ENCODE measurements at regions not wholly inside any gene's neighbourhood (a gene's known extent, or its start where the extent isn't known, plus 50 kb on each side); places are given as distances from the start of the nearest gene placed in this dataset.

GRCh38 chrX:20529301-20529700, 262.6 kb upstream of the RPS6KA3 start:
- no peak for DNase-seq (ENCODE audit: low spot score)
- in situ Hi-C loops (cut with MboI; ENCODE audit: low pct_unique_long_range_greater_than_20kb, low sequenced_read_pairs, unreplicated experiment), result loop anchor here (25.0 kb wide), 1 partner anchor 1208 kb away; no protein-coding TSS in a partner anchor
- TF ChIP-seq, protein P1, sequence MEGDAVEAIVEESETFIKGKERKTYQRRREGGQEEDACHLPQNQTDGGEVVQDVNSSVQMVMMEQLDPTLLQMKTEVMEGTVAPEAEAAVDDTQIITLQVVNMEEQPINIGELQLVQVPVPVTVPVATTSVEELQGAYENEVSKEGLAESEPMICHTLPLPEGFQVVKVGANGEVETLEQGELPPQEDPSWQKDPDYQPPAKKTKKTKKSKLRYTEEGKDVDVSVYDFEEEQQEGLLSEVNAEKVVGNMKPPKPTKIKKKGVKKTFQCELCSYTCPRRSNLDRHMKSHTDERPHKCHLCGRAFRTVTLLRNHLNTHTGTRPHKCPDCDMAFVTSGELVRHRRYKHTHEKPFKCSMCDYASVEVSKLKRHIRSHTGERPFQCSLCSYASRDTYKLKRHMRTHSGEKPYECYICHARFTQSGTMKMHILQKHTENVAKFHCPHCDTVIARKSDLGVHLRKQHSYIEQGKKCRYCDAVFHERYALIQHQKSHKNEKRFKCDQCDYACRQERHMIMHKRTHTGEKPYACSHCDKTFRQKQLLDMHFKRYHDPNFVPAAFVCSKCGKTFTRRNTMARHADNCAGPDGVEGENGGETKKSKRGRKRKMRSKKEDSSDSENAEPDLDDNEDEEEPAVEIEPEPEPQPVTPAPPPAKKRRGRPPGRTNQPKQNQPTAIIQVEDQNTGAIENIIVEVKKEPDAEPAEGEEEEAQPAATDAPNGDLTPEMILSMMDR (IDR thresholded peaks at IDR 0.05; ENCODE audit: extremely low read depth, insufficient read depth, missing control alignments), result no peak

DNA sequence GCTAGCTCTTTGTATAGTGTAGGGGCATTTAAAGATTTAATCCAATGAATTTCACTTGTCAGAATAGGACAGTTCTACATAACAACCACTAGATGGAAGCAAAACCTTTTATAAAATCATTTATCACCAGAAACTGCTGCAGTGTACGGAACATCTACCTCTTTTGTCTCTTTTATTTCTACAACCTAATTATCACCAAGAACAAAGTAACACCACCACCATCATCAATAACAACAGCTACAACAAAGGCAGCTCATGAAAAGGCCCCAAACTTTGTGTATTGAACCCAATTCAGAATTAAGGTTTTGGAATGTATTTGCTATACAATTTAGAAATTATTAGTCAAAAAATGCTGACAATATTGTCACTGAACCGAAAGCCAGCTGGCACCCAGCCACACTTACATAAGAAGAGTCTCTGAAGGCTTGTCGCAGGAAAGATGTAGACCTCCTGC, 260.9 kb upstream of the RPS6KA3 start:
- TF ChIP-seq, protein P1 (IDR thresholded peaks at IDR 0.05; ENCODE audit: extremely low read depth, insufficient read depth, missing control alignments), result peak; percentile 52
- in situ Hi-C loops (cut with MboI; ENCODE audit: low pct_unique_long_range_greater_than_20kb, low sequenced_read_pairs, unreplicated experiment), result loop anchor here (25.0 kb wide), 1 partner anchor 1210 kb away; no protein-coding TSS in a partner anchor
- peak; percentile 37 for DNase-seq (ENCODE audit: low spot score)

GRCh38 chrX:20527041-20527440, 260.3 kb upstream of the RPS6KA3 start:
- TF ChIP-seq, protein P1 (IDR thresholded peaks at IDR 0.05; ENCODE audit: extremely low read depth, insufficient read depth, missing control alignments), result no peak

GRCh38 chrX:20523626-20524312, 257.1 kb upstream of the RPS6KA3 start:
- TF ChIP-seq, protein P1 (IDR thresholded peaks at IDR 0.05; ENCODE audit: extremely low read depth, insufficient read depth, missing control alignments), result no peak
- DNase-seq (ENCODE audit: low spot score), result no peak
- in situ Hi-C loops (cut with MboI; ENCODE audit: low pct_unique_long_range_greater_than_20kb, low sequenced_read_pairs, unreplicated experiment), result loop anchor here (25.0 kb wide), 1 partner anchor 964 kb away; no protein-coding TSS in a partner anchor

More at GRCh38 chrX:20527041-20527440, 260.3 kb upstream of the RPS6KA3 start:
- in situ Hi-C loops (cut with MboI; ENCODE audit: low pct_unique_long_range_greater_than_20kb, low sequenced_read_pairs, unreplicated experiment), result loop anchor here (25.0 kb wide), 1 partner anchor 1210 kb away; no protein-coding TSS in a partner anchor
- DNase-seq (ENCODE audit: low spot score), result no peak

DNA sequence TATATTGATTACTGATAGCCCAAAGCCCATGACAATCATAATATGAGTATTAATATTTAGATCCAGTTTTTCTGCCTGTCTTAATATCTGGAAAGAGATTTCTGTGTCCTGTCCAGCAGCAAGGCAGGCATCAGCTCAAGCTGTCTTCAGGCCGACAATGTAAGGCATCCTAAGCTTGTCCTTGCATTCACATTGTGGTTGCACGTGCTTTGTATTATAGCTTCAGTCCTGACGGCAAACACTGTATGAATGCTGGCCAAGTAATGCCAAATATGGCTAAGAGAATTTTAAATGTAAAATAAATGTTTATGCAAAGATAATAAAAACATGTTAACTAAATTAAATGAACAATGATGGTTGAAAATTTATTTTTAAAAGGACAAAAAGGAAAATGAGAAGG, 255.7 kb upstream of the RPS6KA3 start:
- TF ChIP-seq, protein P1 (IDR thresholded peaks at IDR 0.05; ENCODE audit: extremely low read depth, insufficient read depth, missing control alignments), result no peak
- no peak for DNase-seq (ENCODE audit: low spot score)
- in situ Hi-C loops (cut with MboI; ENCODE audit: low pct_unique_long_range_greater_than_20kb, low sequenced_read_pairs, unreplicated experiment), result loop anchor here (25.0 kb wide), 1 partner anchor 965 kb away; no protein-coding TSS in a partner anchor

DNA sequence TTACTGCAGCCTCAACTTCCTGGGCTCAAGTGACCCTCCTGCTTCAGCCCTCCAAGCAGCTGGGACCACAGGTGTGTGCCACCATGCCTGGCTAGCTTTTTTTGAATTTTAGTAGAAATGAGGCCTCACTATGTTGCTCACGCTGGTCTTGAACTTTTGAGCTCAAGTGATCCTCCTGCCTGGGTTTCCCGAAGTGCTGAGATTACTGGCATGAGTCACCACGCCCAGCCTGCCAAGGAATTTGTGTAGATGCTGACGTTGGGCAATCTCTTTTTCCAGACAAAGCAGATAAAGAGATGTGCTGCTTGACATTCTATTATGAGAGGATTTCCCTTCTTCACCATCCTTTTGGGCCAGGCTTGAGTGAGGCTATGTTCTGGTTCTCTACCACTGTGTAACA, 254.5 kb upstream of the RPS6KA3 start:
- TF ChIP-seq, protein P1 (IDR thresholded peaks at IDR 0.05; ENCODE audit: extremely low read depth, insufficient read depth, missing control alignments), result no peak
- no peak for DNase-seq (ENCODE audit: low spot score)
- in situ Hi-C loops (cut with MboI; ENCODE audit: low pct_unique_long_range_greater_than_20kb, low sequenced_read_pairs, unreplicated experiment), result loop anchor here (25.0 kb wide), 1 partner anchor 966 kb away; no protein-coding TSS in a partner anchor
